CD14-positive monocyte (primary cell): ENCODE measurements at regions not wholly inside any gene's neighbourhood (a gene's known extent, or its start where the extent isn't known, plus 50 kb on each side); places are given as distances from the start of the nearest gene placed in this dataset.

Experiments used
- DNase-seq, 3 donors: peaks; one replicate each; pipeline ENCODE4 v3.0.0-alpha.2; 2011 to 2022
- H2AFZ ChIP-seq: 2 replicates; pipeline ENCODE4 v1.6.0; 2012; ENCODE audit warnings: mild to moderate bottlenecking, low read depth, low read length, inconsistent platforms; ENCODE audit not compliant: insufficient read depth, poor library complexity, severe bottlenecking
- H3K27ac ChIP-seq, 2 donors: 1 replicate in 1 of 2; 2 replicates in 1 of 2; pipeline ENCODE4 v1.5.1; 2012 to 2013; ENCODE audit warnings: low read length in 2 of 2, control low read depth in 1 of 2, inconsistent platforms in 1 of 2, low read depth in 1 of 2, mild to moderate bottlenecking in 1 of 2
- H3K27me3 ChIP-seq, 2 donors: one replicate each; pipeline versions ENCODE4 v1.6.0 to v1.6.1; 2011 to 2013; ENCODE audit warnings: low read length in 2 of 2; ENCODE audit not compliant: control insufficient read depth in 2 of 2, insufficient read depth in 2 of 2
- H3K36me3 ChIP-seq, 2 donors: replicated peaks in 1 of 2; 1 replicate in 1 of 2; 2 replicates in 1 of 2; pipeline versions ENCODE4 v1.5.1 to v1.6.1; 2012 to 2013; ENCODE audit warnings: low read length in 2 of 2, control low read depth in 1 of 2, inconsistent platforms in 1 of 2, mild to moderate bottlenecking in 1 of 2; ENCODE audit not compliant: insufficient read depth in 2 of 2, control insufficient read depth in 1 of 2
- H3K4me1 ChIP-seq, 2 donors: 1 replicate in 1 of 2; 2 replicates in 1 of 2; pipeline versions ENCODE4 v1.5.1 to v1.6.1; 2012 to 2013; ENCODE audit warnings: low read length in 2 of 2, control low read depth in 1 of 2, inconsistent platforms in 1 of 2, mild to moderate bottlenecking in 1 of 2, moderate library complexity in 1 of 2; ENCODE audit not compliant: insufficient read depth in 2 of 2, control insufficient read depth in 1 of 2
- H3K4me2 ChIP-seq: replicated peaks from 2 replicates; pipeline ENCODE3; 2012; ENCODE audit warnings: low read length, moderate library complexity, mild to moderate bottlenecking; ENCODE audit not compliant: poor library complexity, severe bottlenecking; ENCODE audit errors: extremely low read depth
- H3K4me3 ChIP-seq, 3 experiments: fragments of 200-600 bp in 1 of 3; sonication (generic) in 1 of 3; replicated peaks in 1 of 3; 1 replicate in 2 of 3; 2 replicates in 1 of 3; pipeline ENCODE4 v1.5.1; 2011 to 2013; ENCODE audit warnings: low read length in 3 of 3, mild to moderate bottlenecking in 3 of 3, control low read depth in 2 of 3, low read depth in 2 of 3, inconsistent platforms in 1 of 3, moderate library complexity in 1 of 3
- H3K79me2 ChIP-seq: 2 replicates; pipeline ENCODE4 v1.6.0; 2012; ENCODE audit warnings: mild to moderate bottlenecking, control low read depth, inconsistent platforms, low read length, moderate library complexity; ENCODE audit not compliant: insufficient read depth
- H3K9ac ChIP-seq: 2 replicates; pipeline ENCODE4 v1.6.0; 2017; ENCODE audit warnings: low read length, mild to moderate bottlenecking; ENCODE audit not compliant: insufficient read depth, poor library complexity, severe bottlenecking
- H3K9me3 ChIP-seq, 2 donors: replicated peaks in 1 of 2; 1 replicate in 1 of 2; 2 replicates in 1 of 2; pipeline versions ENCODE4 v1.5.1 to v1.6.1; 2012 to 2013; ENCODE audit warnings: low read length in 2 of 2, control low read depth in 1 of 2; ENCODE audit not compliant: control insufficient read depth in 1 of 2, insufficient read depth in 1 of 2
- H4K20me1 ChIP-seq: 2 replicates; pipeline ENCODE4 v1.6.0; 2012; ENCODE audit warnings: mild to moderate bottlenecking, low read length, control low read depth, moderate library complexity; ENCODE audit not compliant: insufficient read depth
- H3K27ac Mint-ChIP-seq, 7 donors: one replicate each; pipeline ENCODE4 v1.8.0; 2020; ENCODE audit warnings: mild to moderate bottlenecking in 7 of 7, mixed read lengths in 7 of 7, moderate library complexity in 6 of 7, inconsistent platforms in 2 of 7
- H3K27me3 Mint-ChIP-seq, 3 donors: one replicate each; pipeline ENCODE4 v1.8.0; 2021 to 2022; ENCODE audit warnings: low read depth in 3 of 3, mild to moderate bottlenecking in 3 of 3, mixed read lengths in 3 of 3, moderate library complexity in 3 of 3, inconsistent platforms in 1 of 3
- H3K36me3 Mint-ChIP-seq, 2 donors: one replicate each; pipeline ENCODE4 v1.8.0; 2020; ENCODE audit warnings: mixed read lengths in 2 of 2, inconsistent platforms in 1 of 2, mild to moderate bottlenecking in 1 of 2
- H3K4me1 Mint-ChIP-seq: one replicate; pipeline ENCODE4 v1.8.0; 2020; ENCODE audit warnings: mild to moderate bottlenecking, mixed read lengths
- H3K4me3 Mint-ChIP-seq, 2 donors: one replicate each; pipeline ENCODE4 v1.8.0; 2020; ENCODE audit warnings: mild to moderate bottlenecking in 2 of 2, mixed read lengths in 2 of 2, moderate library complexity in 1 of 2
- H3K9me3 Mint-ChIP-seq, 7 donors: one replicate each; pipeline ENCODE4 v1.8.0; 2020 to 2022; ENCODE audit warnings: mixed read lengths in 7 of 7, mild to moderate bottlenecking in 6 of 7, moderate library complexity in 6 of 7, inconsistent platforms in 2 of 7
- CTCF ChIP-seq: fragments of 200-600 bp; IDR thresholded peaks from one replicate; pipeline ENCODE4 v1.8.0; 2022; ENCODE audit warnings: antibody characterized with exemption, mild to moderate bottlenecking
- WGBS: methylation state at CpG from one replicate; pipeline ENCODE4 v1.1.5; 2013; ENCODE audit warnings: missing lambda C conversion rate; ENCODE audit not compliant: insufficient coverage; 5-methylcytosine and 5-hydroxymethylcytosine counted together
- intact Hi-C, 2 donors: fragments of 100-400 bp; cut with micrococcal nuclease; formaldehyde crosslinking; loops; one replicate each; pipeline versions ENCODE4 v1.15.0 to v1.15.1; 2023

GRCh38 chr12:91529829-91530228 lies 347.2 kb upstream of the DCN start:
- no peaks in the 10 kb centered on the region for H3K4me1 ChIP-seq
- H3K9ac ChIP-seq = no peak overlapping the region
- Mint-ChIP-seq H3K27ac (no peak overlapping the region), H3K4me3 (no peak overlapping the region), H3K36me3 (no peaks in the 10 kb centered on the region), H3K9me3 (peaks cover 0 to 10% (median 6%) of the 10 kb centered on the region in 7 donors), H3K27me3 (peaks cover 0 to 2% (median 0%) of the 10 kb centered on the region in 3 donors), H3K4me1 (no peaks in the 10 kb centered on the region)
- peaks cover 5 to 10% of the 10 kb centered on the region in 2 donors for H3K9me3 ChIP-seq
- no peak overlapping the region for H3K27ac ChIP-seq
- no CpG with 5 or more reads among the region's 1 CpG for WGBS
- no peaks in the 10 kb centered on the region for H3K27me3 ChIP-seq
- H3K36me3 ChIP-seq = no peaks in the 10 kb centered on the region
- no peak for DNase-seq
- H4K20me1 ChIP-seq = no peaks in the 10 kb centered on the region
- intact Hi-C loops = no loop called here
- H3K79me2 ChIP-seq = no peaks in the 10 kb centered on the region
- H2AFZ ChIP-seq = no peak overlapping the region
- H3K4me3 ChIP-seq = no peak overlapping the region
- TF ChIP-seq CTCF = no peak
- no peak overlapping the region for H3K4me2 ChIP-seq

GRCh38 chr12:91523831-91524230 lies 341.2 kb upstream of the DCN start:
- H3K4me1 Mint-ChIP-seq = no peaks in the 10 kb centered on the region
- DNase-seq = no peak
- H3K9me3 ChIP-seq = no peaks in the 10 kb centered on the region
- no peaks in the 10 kb centered on the region for H3K79me2 ChIP-seq
- no peaks in the 10 kb centered on the region for H4K20me1 ChIP-seq
- H3K27me3 ChIP-seq = no peaks in the 10 kb centered on the region
- no peak overlapping the region for H3K4me3 Mint-ChIP-seq
- intact Hi-C loops = no loop called here
- no peaks in the 10 kb centered on the region for H3K36me3 ChIP-seq
- peaks cover 0 to 13% (median 3%) of the 10 kb centered on the region in 7 donors for H3K9me3 Mint-ChIP-seq
- H3K27ac ChIP-seq = no peak overlapping the region
- peaks cover 0 to 4% (median 0%) of the 10 kb centered on the region in 3 donors for H3K27me3 Mint-ChIP-seq
- no peak overlapping the region for H2AFZ ChIP-seq
- no peak overlapping the region for H3K4me3 ChIP-seq
- H3K9ac ChIP-seq = no peak overlapping the region
- no peak overlapping the region for H3K4me2 ChIP-seq
- no peaks in the 10 kb centered on the region for H3K36me3 Mint-ChIP-seq
- TF ChIP-seq CTCF = no peak
- H3K4me1 ChIP-seq = no peaks in the 10 kb centered on the region
- H3K27ac Mint-ChIP-seq = no peak overlapping the region
- WGBS = 80% methylated on average over 1 of the region's 4 CpGs
